ENCODE measurements at regions not wholly inside any gene's neighbourhood (a gene's known extent, or its start where the extent isn't known, plus 50 kb on each side); places are given as distances from the start of the nearest gene placed in this dataset.

DNA sequence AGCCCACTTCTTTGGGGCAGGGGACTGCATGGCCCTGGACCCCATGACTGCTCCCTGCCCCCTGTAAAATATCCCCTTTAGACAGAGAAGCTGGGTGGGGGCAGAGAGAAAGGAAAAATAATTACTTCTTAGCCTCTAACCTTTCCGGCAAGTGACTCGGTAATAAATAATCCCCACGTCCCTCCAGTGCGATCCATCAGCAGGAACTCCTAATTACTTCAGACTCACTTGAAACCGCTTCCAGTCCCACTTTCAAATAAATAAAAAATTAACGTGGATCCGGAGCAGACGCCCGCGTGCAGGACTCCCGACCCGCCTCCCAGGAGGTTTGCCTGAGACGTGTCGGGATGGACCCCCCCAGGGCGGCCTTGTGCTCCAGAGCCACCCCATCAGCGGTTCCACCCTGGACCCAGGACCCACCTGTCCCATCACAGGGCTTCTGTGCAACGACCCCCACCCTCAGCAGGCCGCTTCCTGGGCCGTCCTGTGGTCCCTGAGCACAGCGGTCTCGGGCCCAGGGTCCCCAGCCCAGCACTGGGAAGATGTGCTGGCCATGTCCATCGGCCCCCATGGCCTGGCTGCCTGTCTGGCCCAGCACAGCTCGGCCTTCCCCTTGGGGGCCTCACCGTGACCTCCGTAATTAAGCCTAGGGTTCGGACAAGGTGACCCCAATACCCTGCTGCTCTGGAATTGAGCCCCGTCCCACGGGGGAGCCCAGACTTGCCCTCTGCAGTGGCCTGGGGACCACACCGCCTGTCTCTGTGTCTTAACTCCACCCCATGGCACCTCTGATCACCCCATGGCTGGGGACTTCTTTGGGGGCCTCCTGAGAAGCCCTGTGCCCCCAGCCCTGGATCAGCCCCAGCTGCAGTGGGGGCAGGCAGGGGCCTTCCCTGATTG lies 108.0 kb downstream of the UNCX start:
- TF ChIP-seq, protein P1, sequence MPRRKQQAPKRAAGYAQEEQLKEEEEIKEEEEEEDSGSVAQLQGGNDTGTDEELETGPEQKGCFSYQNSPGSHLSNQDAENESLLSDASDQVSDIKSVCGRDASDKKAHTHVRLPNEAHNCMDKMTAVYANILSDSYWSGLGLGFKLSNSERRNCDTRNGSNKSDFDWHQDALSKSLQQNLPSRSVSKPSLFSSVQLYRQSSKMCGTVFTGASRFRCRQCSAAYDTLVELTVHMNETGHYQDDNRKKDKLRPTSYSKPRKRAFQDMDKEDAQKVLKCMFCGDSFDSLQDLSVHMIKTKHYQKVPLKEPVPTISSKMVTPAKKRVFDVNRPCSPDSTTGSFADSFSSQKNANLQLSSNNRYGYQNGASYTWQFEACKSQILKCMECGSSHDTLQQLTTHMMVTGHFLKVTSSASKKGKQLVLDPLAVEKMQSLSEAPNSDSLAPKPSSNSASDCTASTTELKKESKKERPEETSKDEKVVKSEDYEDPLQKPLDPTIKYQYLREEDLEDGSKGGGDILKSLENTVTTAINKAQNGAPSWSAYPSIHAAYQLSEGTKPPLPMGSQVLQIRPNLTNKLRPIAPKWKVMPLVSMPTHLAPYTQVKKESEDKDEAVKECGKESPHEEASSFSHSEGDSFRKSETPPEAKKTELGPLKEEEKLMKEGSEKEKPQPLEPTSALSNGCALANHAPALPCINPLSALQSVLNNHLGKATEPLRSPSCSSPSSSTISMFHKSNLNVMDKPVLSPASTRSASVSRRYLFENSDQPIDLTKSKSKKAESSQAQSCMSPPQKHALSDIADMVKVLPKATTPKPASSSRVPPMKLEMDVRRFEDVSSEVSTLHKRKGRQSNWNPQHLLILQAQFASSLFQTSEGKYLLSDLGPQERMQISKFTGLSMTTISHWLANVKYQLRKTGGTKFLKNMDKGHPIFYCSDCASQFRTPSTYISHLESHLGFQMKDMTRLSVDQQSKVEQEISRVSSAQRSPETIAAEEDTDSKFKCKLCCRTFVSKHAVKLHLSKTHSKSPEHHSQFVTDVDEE (CRISPR knock-in tag; IDR thresholded peaks at IDR 0.05), result no peak
- no peak for TF ChIP-seq GLIS3 (CRISPR knock-in tag; IDR thresholded peaks at IDR 0.05)
- TF ChIP-seq ZFP3 (CRISPR knock-in tag; IDR thresholded peaks at IDR 0.05), result no peak
- TF ChIP-seq, protein P2, sequence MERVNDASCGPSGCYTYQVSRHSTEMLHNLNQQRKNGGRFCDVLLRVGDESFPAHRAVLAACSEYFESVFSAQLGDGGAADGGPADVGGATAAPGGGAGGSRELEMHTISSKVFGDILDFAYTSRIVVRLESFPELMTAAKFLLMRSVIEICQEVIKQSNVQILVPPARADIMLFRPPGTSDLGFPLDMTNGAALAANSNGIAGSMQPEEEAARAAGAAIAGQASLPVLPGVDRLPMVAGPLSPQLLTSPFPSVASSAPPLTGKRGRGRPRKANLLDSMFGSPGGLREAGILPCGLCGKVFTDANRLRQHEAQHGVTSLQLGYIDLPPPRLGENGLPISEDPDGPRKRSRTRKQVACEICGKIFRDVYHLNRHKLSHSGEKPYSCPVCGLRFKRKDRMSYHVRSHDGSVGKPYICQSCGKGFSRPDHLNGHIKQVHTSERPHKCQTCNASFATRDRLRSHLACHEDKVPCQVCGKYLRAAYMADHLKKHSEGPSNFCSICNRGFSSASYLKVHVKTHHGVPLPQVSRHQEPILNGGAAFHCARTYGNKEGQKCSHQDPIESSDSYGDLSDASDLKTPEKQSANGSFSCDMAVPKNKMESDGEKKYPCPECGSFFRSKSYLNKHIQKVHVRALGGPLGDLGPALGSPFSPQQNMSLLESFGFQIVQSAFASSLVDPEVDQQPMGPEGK (CRISPR knock-in tag; IDR thresholded peaks at IDR 0.05; ENCODE audit: borderline replicate concordance), result no peak

Measured in SK-N-SH treated with all-trans-retinoic acid at 6 μM for 48 hours (cell line).